Aorta (tissue), 5 donors: ENCODE measurements at regions not wholly inside any gene's neighbourhood (a gene's known extent, or its start where the extent isn't known, plus 50 kb on each side); places are given as distances from the start of the nearest gene placed in this dataset.

Source experiments
- ATAC-seq: fragments of 200-7000 bp; cut with Tn5 transposase; one replicate; pipeline ENCODE4 v1.9.1; 2022; ENCODE audit warnings: moderate library complexity; ENCODE audit not compliant: low FRiP score
- DNase-seq, 2 donors: peaks; one replicate each; pipeline ENCODE4 v3.0.0-alpha.2; 2020
- H3K27ac ChIP-seq, 2 donors: one replicate each; pipeline ENCODE4 v1.5.1; 2013; ENCODE audit warnings: low read length in 2 of 2, mild to moderate bottlenecking in 2 of 2, moderate library complexity in 2 of 2, control low read depth in 1 of 2, inconsistent platforms in 1 of 2, low read depth in 1 of 2
- H3K27me3 ChIP-seq, 2 donors: one replicate each; pipeline ENCODE4 v1.6.1; 2013; ENCODE audit warnings: control low read depth in 1 of 2, low read length in 1 of 2, mild to moderate bottlenecking in 1 of 2, moderate library complexity in 1 of 2; ENCODE audit not compliant: insufficient read depth in 2 of 2, control insufficient read depth in 1 of 2
- H3K36me3 ChIP-seq, 2 donors: one replicate each; pipeline ENCODE4 v1.6.1; 2013; ENCODE audit warnings: control low read depth in 1 of 2, low read length in 1 of 2, mild to moderate bottlenecking in 1 of 2; ENCODE audit not compliant: insufficient read depth in 2 of 2, control insufficient read depth in 1 of 2
- H3K4me1 ChIP-seq, 2 donors: one replicate each; pipeline ENCODE4 v1.6.1; 2013; ENCODE audit warnings: low read length in 2 of 2, control low read depth in 1 of 2, mild to moderate bottlenecking in 1 of 2, moderate library complexity in 1 of 2; ENCODE audit not compliant: insufficient read depth in 2 of 2, control insufficient read depth in 1 of 2
- H3K4me3 ChIP-seq, 2 donors: one replicate each; pipeline ENCODE4 v1.5.1; 2013; ENCODE audit warnings: low read length in 2 of 2, control low read depth in 1 of 2, mild to moderate bottlenecking in 1 of 2
- H3K9me3 ChIP-seq: one replicate; pipeline ENCODE4 v1.6.1; 2013; ENCODE audit warnings: mild to moderate bottlenecking, low read length; ENCODE audit not compliant: control insufficient read depth
- WGBS, 2 donors: extraction: QIAGEN DNeasy Blood & Tissue Kit; methylation state at CpG; one replicate each; pipeline ENCODE4 v1.1.7; 2013; 5-methylcytosine and 5-hydroxymethylcytosine counted together
- intact Hi-C, 2 donors: fragments of 100-400 bp; cut with DNase I; formaldehyde crosslinking; loops; one replicate each; pipeline versions ENCODE4 v1.14.2 to v1.15.0; 2022
- donor health status: healthy with polysubstance abuse.
- donor health status: Bipolar disorder and iron deficiency.
- donor health status: DM: no; HTN: no; CAD: no.
- donor health status: DM: no; HTN: no; CAD: no.
- donor health status: DM: yes; HTN: yes; CAD: no.

DNA sequence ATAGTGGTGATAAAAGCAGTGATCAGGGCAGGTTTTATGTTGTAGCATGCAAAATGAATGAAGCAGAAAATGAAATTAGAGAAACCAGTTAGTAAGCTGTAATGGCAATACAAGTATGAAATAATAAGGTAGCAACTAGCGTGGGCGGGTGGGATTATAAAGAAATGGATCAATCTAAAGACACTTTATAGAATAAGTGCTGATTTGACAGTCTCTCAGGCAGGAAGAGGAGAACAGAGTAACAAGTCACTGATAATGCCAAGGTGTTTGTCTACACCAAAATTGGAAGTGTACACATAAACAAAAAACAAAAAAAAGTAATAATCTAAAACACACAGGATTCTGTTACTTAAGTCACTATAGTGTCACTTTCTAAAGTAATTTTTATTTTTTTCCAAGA lies 51.0 kb upstream of the PCBP1 start:
- no peaks in the 10 kb centered on the region for H3K36me3 ChIP-seq
- 94 to 97% methylated on average over 2 of the region's 2 CpGs for WGBS, 2 donors
- intact Hi-C loops = no loop called here
- H3K27me3 ChIP-seq = no peaks in the 10 kb centered on the region
- ATAC-seq (no peak), DNase-seq (no peak)
- no peaks in the 10 kb centered on the region for H3K9me3 ChIP-seq
- peaks cover 0 to 3% of the 10 kb centered on the region in 2 donors for H3K4me1 ChIP-seq
- H3K4me3 ChIP-seq = no peak overlapping the region
- H3K27ac ChIP-seq = no peak overlapping the region

GRCh38 chr2:70035344-70035844 lies 51.9 kb upstream of the PCBP1 start:
- Histone ChIP-seq H3K27ac (peak overlapping the region in 1 of 2 donors; percentile 61), H3K27me3 (no peaks in the 10 kb centered on the region), H3K4me1 (peaks cover 2 to 3% of the 10 kb centered on the region in 2 donors), H3K9me3 (no peaks in the 10 kb centered on the region), H3K4me3 (no peak overlapping the region), H3K36me3 (no peaks in the 10 kb centered on the region)
- DNase-seq (no peak), ATAC-seq (no peak)
- intact Hi-C loops = no loop called here
- 0 to 8% methylated on average over 1 of the region's 1 CpG for WGBS, 2 donors

GRCh38 chr2:70030724-70031420 lies 56.4 kb upstream of the PCBP1 start:
- H3K9me3 ChIP-seq = no peaks in the 10 kb centered on the region
- no peak overlapping the region for H3K4me3 ChIP-seq
- no peaks in the 10 kb centered on the region for H3K36me3 ChIP-seq
- WGBS, 2 donors = 96 to 100% methylated on average over 1 of the region's 1 CpG
- H3K27me3 ChIP-seq = no peaks in the 10 kb centered on the region
- ATAC-seq (no peak), DNase-seq (no peak)
- intact Hi-C loops = loop anchor here in 1 of 2 donors (5.0 kb wide), 2 partner anchors 36 to 56 kb away; partner anchors contain the start of gene PCBP1
- peaks cover 3 to 4% of the 10 kb centered on the region in 2 donors for H3K4me1 ChIP-seq
- H3K27ac ChIP-seq = peak overlapping the region in 1 of 2 donors; percentile 80

DNA sequence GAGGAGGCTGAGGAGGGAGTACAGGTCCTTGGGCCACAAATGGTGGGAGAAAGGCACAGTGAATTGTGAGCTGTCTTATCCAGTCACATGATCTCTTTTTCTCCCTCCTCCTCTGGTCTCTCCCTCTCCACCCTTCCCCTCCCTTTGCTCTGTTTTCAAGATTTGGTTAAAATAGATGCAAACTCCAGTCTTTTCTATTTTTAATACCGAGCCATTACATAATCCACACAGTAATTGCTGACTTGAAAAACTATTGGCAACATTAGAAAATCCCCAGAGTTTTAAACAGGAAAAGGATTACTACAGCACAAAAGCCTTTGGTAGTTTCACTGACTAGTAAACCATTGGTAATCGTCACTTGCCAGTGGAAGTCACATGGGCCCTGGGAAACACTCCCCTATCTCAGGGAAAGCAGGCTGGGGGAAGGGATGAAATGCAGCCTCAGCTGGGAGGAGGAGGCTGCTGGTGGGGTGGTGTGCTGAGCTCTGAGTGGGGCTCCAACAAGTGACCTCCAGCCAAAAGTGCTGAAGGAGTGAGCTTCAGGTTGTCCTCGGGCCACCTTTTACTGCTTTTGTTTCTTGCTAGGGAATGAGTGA lies 57.4 kb upstream of the PCBP1 start:
- H3K4me3 ChIP-seq = no peak overlapping the region
- intact Hi-C loops = loop anchor here in 1 of 2 donors (5.0 kb wide), 2 partner anchors 37 to 57 kb away; partner anchors contain the start of gene PCBP1
- 2 to 4% methylated on average over 3 of the region's 3 CpGs for WGBS, 2 donors
- peak; percentile 79 to 90 for DNase-seq
- H3K9me3 ChIP-seq = no peaks in the 10 kb centered on the region
- peaks cover 3 to 4% of the 10 kb centered on the region in 2 donors for H3K4me1 ChIP-seq
- no peaks in the 10 kb centered on the region for H3K27me3 ChIP-seq
- ATAC-seq = peak; percentile 92
- H3K36me3 ChIP-seq = peaks cover 0 to 3% of the 10 kb centered on the region in 2 donors
- H3K27ac ChIP-seq = peak overlapping the region; percentile 73 to 80

- H3K4me1 ChIP-seq = no peaks in the 10 kb centered on the region
- H3K27me3 ChIP-seq = no peaks in the 10 kb centered on the region
- DNase-seq (no peak), ATAC-seq (no peak)
- H3K27ac ChIP-seq = no peak overlapping the region
- no peaks in the 10 kb centered on the region for H3K9me3 ChIP-seq
- whole genome bisulfite sequencing, 2 donors = 47 to 54% methylated on average over 3 of the region's 3 CpGs
- no peak overlapping the region for H3K4me3 ChIP-seq
- H3K36me3 ChIP-seq = peaks cover 0 to 3% of the 10 kb centered on the region in 2 donors
- intact Hi-C loops = no loop called here
Observed at GRCh38 chr2:70024284-70024683, 62.9 kb upstream of the ASPRV1 start.

DNA sequence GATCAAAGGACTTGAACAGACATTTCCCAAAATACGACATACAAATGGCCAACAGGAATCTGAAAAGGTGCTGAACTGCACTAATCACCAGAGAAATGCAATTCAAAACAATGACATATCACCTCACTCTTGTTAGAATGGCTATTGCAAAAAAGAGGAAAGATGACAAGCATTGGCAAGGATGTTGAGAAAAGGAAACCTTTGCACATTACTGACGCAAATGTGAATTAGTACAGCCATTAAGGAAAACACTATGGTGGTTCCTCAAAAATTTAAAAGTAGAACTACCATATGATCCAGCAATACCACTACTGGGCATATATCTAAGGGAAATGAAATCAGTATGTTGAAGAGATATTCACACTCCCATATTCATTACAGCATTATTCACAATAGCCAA lies 57.7 kb upstream of the ASPRV1 start:
- Histone ChIP-seq H3K27ac (no peak overlapping the region), H3K4me3 (no peak overlapping the region), H3K9me3 (no peaks in the 10 kb centered on the region), H3K36me3 (peaks cover 0 to 2% of the 10 kb centered on the region in 2 donors), H3K4me1 (no peaks in the 10 kb centered on the region), H3K27me3 (no peaks in the 10 kb centered on the region)
- DNase-seq = no peak
- intact Hi-C loops = no loop called here
- WGBS, 2 donors = 93% methylated on average over 2 of the region's 2 CpGs
- no peak for ATAC-seq

GRCh38 chr2:70017962-70018361 lies 56.5 kb upstream of the ASPRV1 start:
- DNase-seq (no peak), ATAC-seq (no peak)
- H3K9me3 ChIP-seq = no peaks in the 10 kb centered on the region
- intact Hi-C loops = no loop called here
- no peaks in the 10 kb centered on the region for H3K4me1 ChIP-seq
- no peak overlapping the region for H3K27ac ChIP-seq
- H3K4me3 ChIP-seq = no peak overlapping the region
- H3K36me3 ChIP-seq = peaks cover 0 to 2% of the 10 kb centered on the region in 2 donors
- no peaks in the 10 kb centered on the region for H3K27me3 ChIP-seq
- 98% methylated on average over 8 of the region's 8 CpGs for WGBS, 2 donors

GRCh38 chr2:70014959-70015358 lies 53.5 kb upstream of the ASPRV1 start:
- intact Hi-C loops = no loop called here
- Histone ChIP-seq H3K36me3 (peaks cover 0 to 2% of the 10 kb centered on the region in 2 donors), H3K27ac (no peak overlapping the region), H3K27me3 (no peaks in the 10 kb centered on the region), H3K4me1 (no peaks in the 10 kb centered on the region), H3K9me3 (no peaks in the 10 kb centered on the region), H3K4me3 (no peak overlapping the region)
- ATAC-seq (no peak), DNase-seq (no peak)

- DNase-seq = no peak
- Histone ChIP-seq H3K27me3 (no peaks in the 10 kb centered on the region), H3K9me3 (no peaks in the 10 kb centered on the region), H3K4me1 (no peaks in the 10 kb centered on the region), H3K36me3 (peaks cover 0 to 2% of the 10 kb centered on the region in 2 donors), H3K4me3 (no peak overlapping the region), H3K27ac (no peak overlapping the region)
- ATAC-seq = no peak
- WGBS, 2 donors = 93 to 95% methylated on average over 1 of the region's 1 CpG
- intact Hi-C loops = no loop called here
Observed at GRCh38 chr2:70012887-70013286, 51.5 kb upstream of the ASPRV1 start.
